ENCODE measurements at regions not wholly inside any gene's neighbourhood (a gene's known extent, or its start where the extent isn't known, plus 50 kb on each side); places are given as distances from the start of the nearest gene placed in this dataset.

GRCh38 chr16:54353097-54353496, 66.5 kb upstream of the IRX3 start:
- no peak for DNase-seq

- no peak for DNase-seq
Observed at GRCh38 chr16:54351171-54351570, 64.6 kb upstream of the IRX3 start.

GRCh38 chr16:54347961-54348360, 61.4 kb upstream of the IRX3 start:
- no peak for DNase-seq

GRCh38 chr16:54346041-54346440, 59.5 kb upstream of the IRX3 start:
- no peak for DNase-seq

- DNase-seq: no peak
Observed at GRCh38 chr16:54344646-54345630, 58.4 kb upstream of the IRX3 start.

- no peak for DNase-seq
Observed at GRCh38 chr16:54342966-54343365, 56.4 kb upstream of the IRX3 start.

GRCh38 chr16:54341892-54342776, 55.5 kb upstream of the IRX3 start:
- DNase-seq: no peak

- no peak for DNase-seq
Observed at GRCh38 chr16:54340531-54340930, 53.9 kb upstream of the IRX3 start.

GRCh38 chr16:54336631-54337204, 50.1 kb upstream of the IRX3 start:
- DNase-seq: no peak

Measured in stimulated activated CD4-positive, alpha-beta T cell treated with anti-CD3 and anti-CD28 coated beads, Interleukin-15, amount 100 ng/mL, for 24 hours (primary cell).